H9 (cell line): ENCODE measurements at regions not wholly inside any gene's neighbourhood (a gene's known extent, or its start where the extent isn't known, plus 50 kb on each side); places are given as distances from the start of the nearest gene placed in this dataset.
"Not testable (repeated sequence)": the region's sequence is repeated elsewhere in the genome, so short reads cannot be mapped to it uniquely, and the experiment has no call there.

ENCODE experiments used
- DNase-seq: peaks from one replicate; pipeline ENCODE4 v3.0.0-alpha.2; 2017
- H2AFZ ChIP-seq: one replicate; pipeline ENCODE4 v1.6.1; 2013; ENCODE audit warnings: mild to moderate bottlenecking, low read length, control low read depth, moderate library complexity
- H2AK5ac ChIP-seq: 2 replicates; pipeline ENCODE4 v1.6.1; 2013; ENCODE audit warnings: low read length, control low read depth, mixed read lengths; ENCODE audit not compliant: insufficient read length
- H2BK120ac ChIP-seq: one replicate; pipeline ENCODE4 v1.6.1; 2013; ENCODE audit warnings: low read depth, mild to moderate bottlenecking, low read length, control low read depth, inconsistent platforms; ENCODE audit not compliant: poor library complexity, severe bottlenecking
- H2BK12ac ChIP-seq: 2 replicates; pipeline ENCODE4 v1.6.1; 2013; ENCODE audit warnings: low read length, control low read depth, mixed read lengths, low read depth; ENCODE audit not compliant: insufficient read length
- H2BK15ac ChIP-seq: 2 replicates; pipeline ENCODE4 v1.6.1; 2013; ENCODE audit warnings: low read depth, low read length, control low read depth
- H2BK20ac ChIP-seq: one replicate; pipeline ENCODE4 v1.6.1; 2013; ENCODE audit warnings: low read depth, mild to moderate bottlenecking, low read length, control low read depth, inconsistent platforms; ENCODE audit not compliant: poor library complexity, severe bottlenecking
- H2BK5ac ChIP-seq: 2 replicates; pipeline ENCODE4 v1.6.1; 2013; ENCODE audit warnings: low read length, control low read depth, mixed read lengths; ENCODE audit not compliant: insufficient read length
- H3K14ac ChIP-seq: 2 replicates; pipeline ENCODE4 v1.6.1; 2013; ENCODE audit warnings: low read length, control low read depth; ENCODE audit not compliant: insufficient read depth
- H3K18ac ChIP-seq: 2 replicates; pipeline ENCODE4 v1.6.1; 2013; ENCODE audit warnings: low read depth, mild to moderate bottlenecking, mixed read lengths, low read length, control low read depth; ENCODE audit not compliant: insufficient read length
- H3K23ac ChIP-seq: 2 replicates; pipeline ENCODE4 v1.6.1; 2013; ENCODE audit warnings: low read length, control low read depth, mixed read lengths, low read depth; ENCODE audit not compliant: insufficient read length
- H3K23me2 ChIP-seq: 2 replicates; pipeline ENCODE4 v1.6.1; 2013; ENCODE audit warnings: low read depth, mild to moderate bottlenecking, mixed read lengths, low read length, control low read depth; ENCODE audit not compliant: insufficient read length, poor library complexity, severe bottlenecking
- H3K27ac ChIP-seq: 2 replicates; pipeline ENCODE4 v1.5.1; 2013; ENCODE audit warnings: low read length, control low read depth, mixed read lengths, low read depth; ENCODE audit not compliant: insufficient read length
- H3K27me3 ChIP-seq: 2 replicates; pipeline ENCODE4 v1.6.1; 2013; ENCODE audit warnings: low read length, control low read depth, inconsistent platforms; ENCODE audit not compliant: insufficient read depth
- H3K4ac ChIP-seq: 2 replicates; pipeline ENCODE4 v1.6.1; 2013; ENCODE audit warnings: low read depth, mild to moderate bottlenecking, control low read depth, inconsistent platforms, low read length, moderate library complexity
- H3K4me1 ChIP-seq: 2 replicates; pipeline ENCODE4 v1.6.1; 2013; ENCODE audit warnings: low read length, control low read depth, inconsistent platforms; ENCODE audit not compliant: insufficient read depth
- H3K4me2 ChIP-seq: 2 replicates; pipeline ENCODE4 v1.6.1; 2013; ENCODE audit warnings: low read length, control low read depth, mixed read lengths; ENCODE audit not compliant: insufficient read length, insufficient read depth
- H3K56ac ChIP-seq: 2 replicates; pipeline ENCODE4 v1.6.1; 2013; ENCODE audit warnings: low read depth, mild to moderate bottlenecking, mixed read lengths, low read length, control low read depth; ENCODE audit not compliant: insufficient read length
- H3K79me1 ChIP-seq: 2 replicates; pipeline ENCODE4 v1.6.1; 2013; ENCODE audit warnings: low read depth, mild to moderate bottlenecking, moderate library complexity, low read length, control low read depth, inconsistent platforms; ENCODE audit not compliant: insufficient read depth, poor library complexity, severe bottlenecking
- H3K79me2 ChIP-seq: 2 replicates; pipeline ENCODE4 v1.6.1; 2013; ENCODE audit warnings: low read length, control low read depth, inconsistent platforms; ENCODE audit not compliant: insufficient read depth
- H3K9ac ChIP-seq: 2 replicates; pipeline ENCODE4 v1.6.1; 2013; ENCODE audit warnings: low read length, control low read depth, mixed read lengths; ENCODE audit not compliant: insufficient read length; ENCODE audit errors: extremely low read depth
- H3K9me3 ChIP-seq: one replicate; pipeline ENCODE4 v1.6.1; 2013; ENCODE audit warnings: low read depth, low read length, inconsistent platforms; ENCODE audit not compliant: control insufficient read depth
- H3T11ph ChIP-seq: one replicate; pipeline ENCODE4 v1.6.1; 2013; ENCODE audit warnings: mild to moderate bottlenecking, low read length, control low read depth, inconsistent platforms
- H4K20me1 ChIP-seq: one replicate; pipeline ENCODE4 v1.6.1; 2013; ENCODE audit not compliant: control insufficient read depth, insufficient read length, insufficient read depth
- H4K5ac ChIP-seq: 2 replicates; pipeline ENCODE4 v1.6.1; 2013; ENCODE audit warnings: low read depth, mild to moderate bottlenecking, mixed read lengths, low read length, control low read depth; ENCODE audit not compliant: insufficient read length
- H4K8ac ChIP-seq: replicated peaks from 2 replicates; pipeline ENCODE4 v1.6.1; 2013; ENCODE audit warnings: low read length, control low read depth, mixed read lengths, low read depth; ENCODE audit not compliant: insufficient read length
- H4K91ac ChIP-seq: 2 replicates; pipeline ENCODE4 v1.6.1; 2013; ENCODE audit warnings: low read depth, mild to moderate bottlenecking, moderate library complexity, mixed read lengths, low read length, control low read depth; ENCODE audit not compliant: insufficient read length
- H3K27ac Mint-ChIP-seq, 3 experiments: 2 replicates in 2 of 3; 3 replicates in 1 of 3; pipeline ENCODE4 v1.8.0; 2020 to 2021; ENCODE audit warnings: mixed read lengths in 3 of 3, mild to moderate bottlenecking in 1 of 3, moderate library complexity in 1 of 3
- H3K27me3 Mint-ChIP-seq: 2 replicates; pipeline ENCODE4 v1.8.0; 2021; ENCODE audit warnings: low read depth, mild to moderate bottlenecking, moderate library complexity, mixed read lengths
- H3K36me3 Mint-ChIP-seq, 3 experiments: 2 replicates in 2 of 3; 3 replicates in 1 of 3; pipeline ENCODE4 v1.8.0; 2020 to 2021; ENCODE audit warnings: low read depth in 3 of 3, mixed read lengths in 3 of 3; ENCODE audit not compliant: insufficient read depth in 1 of 3
- H3K4me1 Mint-ChIP-seq, 2 experiments: 2 replicates each; pipeline ENCODE4 v1.8.0; 2020; ENCODE audit warnings: mixed read lengths in 2 of 2
- H3K4me3 Mint-ChIP-seq, 2 experiments: 2 replicates in 1 of 2; 3 replicates in 1 of 2; pipeline ENCODE4 v1.8.0; 2020 to 2021; ENCODE audit warnings: mild to moderate bottlenecking in 2 of 2, mixed read lengths in 2 of 2, moderate library complexity in 1 of 2
- H3K9me3 Mint-ChIP-seq, 2 experiments: 2 replicates in 1 of 2; 3 replicates in 1 of 2; pipeline ENCODE4 v1.8.0; 2020; ENCODE audit warnings: mild to moderate bottlenecking in 2 of 2, mixed read lengths in 2 of 2, moderate library complexity in 1 of 2
- WGBS: extraction: QIAGEN DNeasy Blood & Tissue Kit; methylation state at CpG from one replicate; pipeline ENCODE4 v1.1.7; 2013; ENCODE audit warnings: missing lambda C conversion rate, low lambda C conversion rate, mixed read lengths; ENCODE audit not compliant: insufficient read length; ENCODE audit errors: extremely low coverage; 5-methylcytosine and 5-hydroxymethylcytosine counted together

- peaks cover 0 to 11% (median 5%) of the 10 kb centered on the region in 3 experiments; a peak in 6 of 7 replicates for H3K36me3 Mint-ChIP-seq
- not testable (repeated sequence) for H3K14ac ChIP-seq, H3K27ac Mint-ChIP-seq, H2BK12ac ChIP-seq, H2AFZ ChIP-seq, H3K4me2 ChIP-seq, H2BK15ac ChIP-seq, H3K27me3 ChIP-seq, H4K8ac ChIP-seq, H2BK20ac ChIP-seq, H4K5ac ChIP-seq, H3K23ac ChIP-seq, H2BK5ac ChIP-seq, DNase-seq, H3K4me1 ChIP-seq, H3K23me2 ChIP-seq, H3K79me2 ChIP-seq, H3K27ac ChIP-seq, H3K4me1 Mint-ChIP-seq, H2AK5ac ChIP-seq, H3K4me3 Mint-ChIP-seq, H3K27me3 Mint-ChIP-seq, H3T11ph ChIP-seq, H3K4ac ChIP-seq, H3K18ac ChIP-seq, H3K9ac ChIP-seq, H4K20me1 ChIP-seq, H3K79me1 ChIP-seq, H4K91ac ChIP-seq, H3K56ac ChIP-seq, H2BK120ac ChIP-seq
- H3K9me3 Mint-ChIP-seq, result peaks cover 55 to 60% of the 10 kb centered on the region in 2 experiments
- WGBS, result no CpG with 5 or more reads among the region's 2 CpGs
- peaks cover 11% of the 10 kb centered on the region for H3K9me3 ChIP-seq
Measured at GRCh38 chr16:33712308-33712707, 252.9 kb downstream of the TP53TG3F start.

DNA sequence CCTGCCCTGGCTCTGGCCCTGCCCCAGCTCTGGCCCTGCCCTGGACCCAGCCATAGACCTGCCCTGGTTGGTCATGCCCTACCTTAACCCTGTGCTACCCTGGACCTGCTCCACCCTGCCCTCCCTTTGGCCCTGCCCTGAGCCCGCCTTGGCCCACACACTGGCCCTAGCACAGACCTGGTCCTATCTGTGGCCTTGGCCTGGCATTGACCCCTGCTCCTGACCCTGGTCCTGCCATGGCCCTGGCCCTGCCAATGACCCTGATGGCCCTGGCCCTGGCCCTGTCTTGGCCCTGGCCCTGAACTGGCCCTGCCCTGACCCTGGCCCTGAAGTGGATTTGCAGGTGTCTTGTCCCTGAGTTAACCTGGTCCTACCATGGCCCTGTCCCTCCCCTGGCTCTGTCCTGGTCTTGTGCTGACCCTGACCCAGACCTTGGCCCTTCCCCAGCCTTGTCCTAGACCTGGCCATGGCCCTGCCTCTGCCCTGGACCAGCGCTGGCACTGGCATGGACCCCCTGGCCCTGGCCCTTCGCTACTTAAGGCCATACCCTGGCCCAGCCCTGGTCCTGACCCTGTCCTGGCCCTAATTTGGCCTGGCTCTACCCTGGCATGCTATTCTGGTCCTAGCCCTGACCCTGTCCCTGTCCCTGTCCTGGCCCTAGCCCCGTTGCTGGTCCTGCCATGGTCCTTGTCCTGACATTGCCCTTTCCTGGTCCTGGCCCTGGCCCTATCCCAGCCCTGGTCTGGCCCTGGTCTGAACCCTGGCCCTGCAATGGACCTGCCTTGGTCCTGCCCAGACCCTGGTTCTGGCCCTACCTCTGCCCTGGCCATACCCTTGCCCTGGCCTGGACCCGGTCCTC lies 253.7 kb downstream of the TP53TG3F start:
- H3K9me3 ChIP-seq, result peaks cover 11% of the 10 kb centered on the region
- not testable (repeated sequence) for H3K56ac ChIP-seq
- no CpG with 5 or more reads among the region's 5 CpGs for WGBS

More for the DNA sequence above, 253.7 kb downstream of the TP53TG3F start:
- H2BK120ac ChIP-seq, H4K91ac ChIP-seq, H2AK5ac ChIP-seq, H3K23ac ChIP-seq, H3K27me3 Mint-ChIP-seq, H3K4me1 ChIP-seq, H3K14ac ChIP-seq, H3K27ac ChIP-seq, H2BK12ac ChIP-seq, H3K9ac ChIP-seq, H3K4me3 Mint-ChIP-seq, H3K27ac Mint-ChIP-seq, H3T11ph ChIP-seq, DNase-seq, H3K4ac ChIP-seq, H4K8ac ChIP-seq, H3K4me1 Mint-ChIP-seq, H2AFZ ChIP-seq, H3K18ac ChIP-seq, H3K79me2 ChIP-seq, H4K5ac ChIP-seq, H2BK20ac ChIP-seq, H2BK15ac ChIP-seq, H3K27me3 ChIP-seq, H3K4me2 ChIP-seq, H4K20me1 ChIP-seq, H2BK5ac ChIP-seq, H3K23me2 ChIP-seq, H3K79me1 ChIP-seq: not testable (repeated sequence)
- H3K36me3 Mint-ChIP-seq, result peaks cover 0 to 11% (median 5%) of the 10 kb centered on the region in 3 experiments; a peak in 6 of 7 replicates
- H3K9me3 Mint-ChIP-seq, result peaks cover 47 to 52% of the 10 kb centered on the region in 2 experiments
